ENCODE measurements at regions not wholly inside any gene's neighbourhood (a gene's known extent, or its start where the extent isn't known, plus 50 kb on each side); places are given as distances from the start of the nearest gene placed in this dataset.

DNA sequence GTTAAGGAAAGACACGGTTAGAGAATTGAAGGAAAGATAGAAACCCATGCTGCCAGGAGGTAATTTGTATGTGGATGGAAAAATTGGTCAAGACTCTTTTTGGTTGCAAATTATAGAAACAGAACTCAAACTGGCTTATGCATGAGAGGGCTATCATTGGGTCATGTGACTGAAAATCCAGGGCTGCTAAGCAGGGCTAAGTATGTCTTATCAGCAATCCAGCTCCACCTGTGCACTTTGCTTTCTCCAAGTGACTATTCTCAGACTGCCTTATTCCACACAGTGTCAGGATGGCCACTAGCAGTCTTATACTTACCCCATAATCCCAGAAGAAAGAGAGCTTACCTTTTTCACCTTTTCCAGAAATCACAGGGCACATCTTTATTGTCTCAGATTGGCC, 113.5 kb downstream of the CBLN1 start:
- TF ChIP-seq, protein P1, sequence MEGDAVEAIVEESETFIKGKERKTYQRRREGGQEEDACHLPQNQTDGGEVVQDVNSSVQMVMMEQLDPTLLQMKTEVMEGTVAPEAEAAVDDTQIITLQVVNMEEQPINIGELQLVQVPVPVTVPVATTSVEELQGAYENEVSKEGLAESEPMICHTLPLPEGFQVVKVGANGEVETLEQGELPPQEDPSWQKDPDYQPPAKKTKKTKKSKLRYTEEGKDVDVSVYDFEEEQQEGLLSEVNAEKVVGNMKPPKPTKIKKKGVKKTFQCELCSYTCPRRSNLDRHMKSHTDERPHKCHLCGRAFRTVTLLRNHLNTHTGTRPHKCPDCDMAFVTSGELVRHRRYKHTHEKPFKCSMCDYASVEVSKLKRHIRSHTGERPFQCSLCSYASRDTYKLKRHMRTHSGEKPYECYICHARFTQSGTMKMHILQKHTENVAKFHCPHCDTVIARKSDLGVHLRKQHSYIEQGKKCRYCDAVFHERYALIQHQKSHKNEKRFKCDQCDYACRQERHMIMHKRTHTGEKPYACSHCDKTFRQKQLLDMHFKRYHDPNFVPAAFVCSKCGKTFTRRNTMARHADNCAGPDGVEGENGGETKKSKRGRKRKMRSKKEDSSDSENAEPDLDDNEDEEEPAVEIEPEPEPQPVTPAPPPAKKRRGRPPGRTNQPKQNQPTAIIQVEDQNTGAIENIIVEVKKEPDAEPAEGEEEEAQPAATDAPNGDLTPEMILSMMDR (IDR thresholded peaks at IDR 0.05; ENCODE audit: poor library complexity) = no peak
- no peak for TF ChIP-seq EZH2 (IDR thresholded peaks at IDR 0.05; ENCODE audit: borderline replicate concordance)
- no peak for TF ChIP-seq EZH2phosphoT487 (IDR thresholded peaks at IDR 0.05; ENCODE audit: low read depth, severe bottlenecking, unreplicated experiment)

All from hepatocyte (in vitro differentiated cells).